GM12865 (cell line): ENCODE measurements at regions not wholly inside any gene's neighbourhood (a gene's known extent, or its start where the extent isn't known, plus 50 kb on each side); places are given as distances from the start of the nearest gene placed in this dataset.

ENCODE experiments used
- DNase-seq: peaks from one replicate; pipeline ENCODE4 v3.0.0; 2010; ENCODE audit warnings: low read depth
- H3K4me3 ChIP-seq: 2 replicates; pipeline ENCODE4 v1.5.1; 2011; ENCODE audit warnings: mild to moderate bottlenecking, low read depth, low read length, control low read depth
- TF ChIP-seq, protein P1 (sequence below): IDR thresholded peaks from 2 replicates; pipeline ENCODE4 v1.5.1; 2011; ENCODE audit warnings: low read length, control low read depth, low read depth, inconsistent platforms; ENCODE audit not compliant: insufficient read depth; ENCODE audit errors: missing control alignments

DNA sequence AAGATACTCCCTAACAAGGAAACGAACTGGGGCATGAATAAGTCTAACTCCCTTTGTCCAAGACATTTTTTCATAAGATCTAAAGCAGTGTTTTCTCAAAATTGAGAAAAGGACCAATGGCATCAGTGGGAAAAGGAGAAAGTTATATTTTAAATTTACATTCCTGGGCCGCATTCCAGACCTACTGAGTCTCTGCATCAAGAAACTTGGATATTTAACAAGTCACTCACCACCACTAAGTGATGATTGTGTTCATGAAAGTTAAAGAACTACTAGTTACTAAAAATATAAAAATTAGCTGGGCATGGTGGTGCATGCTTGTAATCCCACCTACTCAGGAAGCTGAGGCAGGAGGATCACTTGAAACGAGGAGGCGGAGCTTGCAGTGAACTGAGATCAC, 149.6 kb upstream of the MEOX2 start:
- no peak for DNase-seq

DNA sequence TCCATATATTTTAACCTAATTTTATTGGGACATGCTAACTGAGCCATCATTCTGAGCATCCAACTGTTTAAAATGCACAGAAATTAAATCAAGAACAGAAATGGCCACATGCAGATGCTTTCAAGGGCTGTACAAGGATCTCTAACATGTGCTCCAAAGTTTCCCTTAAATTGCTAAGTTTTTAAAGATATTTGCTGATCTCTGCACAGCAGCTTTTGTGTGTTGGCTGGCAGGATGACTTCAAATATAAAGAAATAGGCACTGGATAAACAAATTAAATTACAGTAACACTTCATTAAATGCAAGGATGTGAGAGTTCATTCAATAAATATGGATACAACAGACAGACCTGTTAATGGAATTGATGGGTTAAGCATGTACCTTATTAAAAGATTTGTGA, 148.0 kb upstream of the MEOX2 start:
- TF ChIP-seq, protein P1, sequence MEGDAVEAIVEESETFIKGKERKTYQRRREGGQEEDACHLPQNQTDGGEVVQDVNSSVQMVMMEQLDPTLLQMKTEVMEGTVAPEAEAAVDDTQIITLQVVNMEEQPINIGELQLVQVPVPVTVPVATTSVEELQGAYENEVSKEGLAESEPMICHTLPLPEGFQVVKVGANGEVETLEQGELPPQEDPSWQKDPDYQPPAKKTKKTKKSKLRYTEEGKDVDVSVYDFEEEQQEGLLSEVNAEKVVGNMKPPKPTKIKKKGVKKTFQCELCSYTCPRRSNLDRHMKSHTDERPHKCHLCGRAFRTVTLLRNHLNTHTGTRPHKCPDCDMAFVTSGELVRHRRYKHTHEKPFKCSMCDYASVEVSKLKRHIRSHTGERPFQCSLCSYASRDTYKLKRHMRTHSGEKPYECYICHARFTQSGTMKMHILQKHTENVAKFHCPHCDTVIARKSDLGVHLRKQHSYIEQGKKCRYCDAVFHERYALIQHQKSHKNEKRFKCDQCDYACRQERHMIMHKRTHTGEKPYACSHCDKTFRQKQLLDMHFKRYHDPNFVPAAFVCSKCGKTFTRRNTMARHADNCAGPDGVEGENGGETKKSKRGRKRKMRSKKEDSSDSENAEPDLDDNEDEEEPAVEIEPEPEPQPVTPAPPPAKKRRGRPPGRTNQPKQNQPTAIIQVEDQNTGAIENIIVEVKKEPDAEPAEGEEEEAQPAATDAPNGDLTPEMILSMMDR = no peak
- DNase-seq = no peak
- H3K4me3 ChIP-seq = no peak overlapping the region

More for the DNA sequence above, 149.6 kb upstream of the MEOX2 start:
- TF ChIP-seq, protein P1 = no peak
- no peak overlapping the region for H3K4me3 ChIP-seq

- DNase-seq = no peak
- TF ChIP-seq, protein P1 = no peak
- no peak overlapping the region for H3K4me3 ChIP-seq
Observed at GRCh38 chr7:15832996-15833395, 146.5 kb upstream of the MEOX2 start.

DNA sequence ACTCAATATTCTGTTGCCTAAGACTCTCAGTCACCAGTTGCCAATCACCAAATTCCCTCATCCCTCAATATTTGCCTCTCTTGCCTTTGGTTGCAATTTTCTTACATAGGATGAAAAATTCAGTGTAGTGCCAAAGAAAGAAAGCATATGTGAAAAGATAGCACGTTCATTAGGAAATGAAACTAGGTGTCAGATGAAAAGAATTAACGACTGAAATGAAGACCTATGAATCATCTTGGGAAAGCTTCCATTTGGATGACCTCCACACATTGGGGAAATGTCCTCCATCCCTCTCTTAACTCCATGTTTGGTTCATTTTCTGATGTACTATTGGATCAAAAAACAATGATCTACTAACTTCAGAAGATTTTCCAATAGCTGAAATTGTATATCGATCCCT, 145.1 kb upstream of the MEOX2 start:
- no peak overlapping the region for H3K4me3 ChIP-seq
- TF ChIP-seq, protein P1 = no peak
- DNase-seq = no peak

DNA sequence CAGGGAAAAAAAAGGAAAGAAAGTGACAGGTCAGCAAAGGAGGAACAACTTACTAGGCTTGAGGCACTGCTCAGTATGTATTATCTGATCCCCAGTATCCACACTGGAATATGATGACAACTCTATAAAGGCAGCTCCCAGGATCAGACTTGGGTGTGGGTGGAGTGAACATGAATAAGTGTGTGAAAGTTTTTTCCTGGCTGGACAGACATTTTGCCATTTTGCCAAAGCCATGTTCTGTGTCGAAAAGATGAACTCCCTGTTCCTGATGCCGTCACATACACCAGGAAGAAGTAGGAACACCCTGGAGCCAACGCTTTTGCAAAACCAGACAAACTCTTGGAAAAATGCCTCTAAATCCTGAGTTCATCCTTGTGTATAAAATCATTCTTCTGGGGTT, 143.2 kb upstream of the MEOX2 start:
- TF ChIP-seq, protein P1 = no peak
- DNase-seq = no peak
- no peak overlapping the region for H3K4me3 ChIP-seq

- TF ChIP-seq, protein P1 = no peak
- no peak overlapping the region for H3K4me3 ChIP-seq
- no peak for DNase-seq
Observed at GRCh38 chr7:15828881-15829280, 142.4 kb upstream of the MEOX2 start.
